GM21737 (cell line): ENCODE measurements at regions not wholly inside any gene's neighbourhood (a gene's known extent, or its start where the extent isn't known, plus 50 kb on each side); places are given as distances from the start of the nearest gene placed in this dataset.
"Not testable (repeated sequence)": the region's sequence is repeated elsewhere in the genome, so short reads cannot be mapped to it uniquely, and the experiment has no call there.

ENCODE experiments used
- ATAC-seq: cut with Tn5 transposase; IDR thresholded peaks from one replicate; pipeline ENCODE4 v1.9.1; 2021; ENCODE audit warnings: mild to moderate bottlenecking, moderate library complexity; ENCODE audit not compliant: unreplicated experiment

GRCh38 chr10:60623627-60624026 lies 154.7 kb upstream of the CDK1 start:
- ATAC-seq = no peak

- ATAC-seq = no peak
These were observed 157.3 kb upstream of the CDK1 start for GRCh38 chr10:60621018-60621417.

DNA sequence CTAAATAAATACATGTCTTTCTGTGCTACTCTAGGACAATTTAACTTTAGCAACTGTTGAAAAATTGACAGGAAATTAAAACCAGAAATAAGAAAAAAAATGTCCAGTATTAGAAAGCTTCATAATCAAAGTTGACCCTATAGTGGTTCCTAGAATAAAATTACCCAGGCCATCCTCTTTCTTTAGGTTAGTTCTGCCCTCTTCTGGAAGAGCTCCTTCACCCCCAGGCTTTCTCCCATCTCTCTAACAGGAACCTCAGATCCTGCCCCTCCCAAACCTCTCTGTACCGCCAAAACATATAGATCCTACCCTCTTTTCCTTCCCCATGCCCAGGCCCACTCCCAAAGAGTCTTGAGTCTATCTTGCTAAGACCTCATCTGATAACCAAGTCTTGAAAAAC lies 159.4 kb upstream of the CDK1 start:
- ATAC-seq = no peak

DNA sequence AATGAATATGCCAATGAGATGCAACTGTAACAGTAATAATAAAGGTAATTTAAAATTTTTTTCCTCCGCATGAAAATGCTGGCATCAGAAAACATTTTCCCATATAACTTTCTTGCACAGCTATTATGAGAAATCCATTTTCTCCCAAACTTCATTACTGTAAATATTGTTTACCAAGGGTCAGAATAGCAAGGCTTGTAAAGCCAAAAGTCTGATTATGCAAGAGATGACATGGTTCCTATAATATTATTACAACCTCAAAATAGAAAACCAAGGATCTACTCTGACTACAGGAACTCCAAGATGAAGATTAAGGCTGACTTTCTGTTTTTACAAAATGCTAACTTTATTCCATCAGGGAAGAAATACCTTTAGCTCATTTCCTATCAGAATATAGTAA lies 162.7 kb upstream of the CDK1 start:
- ATAC-seq = no peak

GRCh38 chr10:60614363-60614762 lies 163.9 kb upstream of the CDK1 start:
- ATAC-seq = no peak

DNA sequence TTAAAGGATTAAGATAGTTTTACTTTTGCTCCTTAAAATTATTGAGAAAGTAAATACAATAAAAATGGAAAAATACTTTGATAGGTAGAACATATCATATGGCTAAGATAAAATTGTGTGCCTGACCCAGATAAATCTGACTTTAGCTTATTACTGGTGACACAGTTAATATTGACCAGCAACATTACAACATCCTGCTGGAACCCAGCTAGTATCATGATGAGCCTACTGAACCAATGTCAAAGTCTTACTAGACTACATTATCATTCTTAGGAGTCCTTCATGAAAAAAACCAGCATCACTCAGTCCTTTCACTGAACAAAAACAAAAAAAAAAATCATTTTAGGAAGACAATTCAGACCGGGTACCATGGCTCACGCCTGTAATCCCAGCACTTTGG lies 164.8 kb upstream of the CDK1 start:
- ATAC-seq = no peak

DNA sequence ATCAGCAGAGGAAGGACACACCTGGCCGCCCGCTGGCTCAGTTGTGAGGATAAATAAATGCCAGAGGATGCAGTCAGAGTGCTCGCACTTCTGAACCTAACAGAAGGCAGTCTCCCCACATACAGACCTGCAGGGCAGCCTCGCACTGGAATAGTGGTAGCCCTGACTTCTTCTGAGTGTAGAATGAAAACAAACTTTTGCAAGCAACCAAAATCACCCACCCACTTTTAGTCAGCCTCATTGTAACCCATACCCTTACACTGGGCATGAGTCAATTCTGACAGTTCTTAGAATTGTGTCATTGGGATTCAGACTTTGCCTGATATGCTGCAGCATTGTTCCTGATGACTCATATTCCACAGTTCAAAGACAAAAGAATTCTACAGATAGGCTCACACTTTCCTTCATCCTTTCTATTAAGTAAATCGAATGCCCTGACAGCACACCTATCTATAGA lies 167.0 kb upstream of the CDK1 start:
- ATAC-seq = no peak

- no peak for ATAC-seq
These were observed 170.9 kb upstream of the CDK1 start for GRCh38 chr10:60607372-60607771.

GRCh38 chr10:60606343-60607080 lies 171.8 kb upstream of the CDK1 start:
- ATAC-seq = no peak

- no peak for ATAC-seq
These were observed 172.8 kb upstream of the CDK1 start for GRCh38 chr10:60605476-60605875.

DNA sequence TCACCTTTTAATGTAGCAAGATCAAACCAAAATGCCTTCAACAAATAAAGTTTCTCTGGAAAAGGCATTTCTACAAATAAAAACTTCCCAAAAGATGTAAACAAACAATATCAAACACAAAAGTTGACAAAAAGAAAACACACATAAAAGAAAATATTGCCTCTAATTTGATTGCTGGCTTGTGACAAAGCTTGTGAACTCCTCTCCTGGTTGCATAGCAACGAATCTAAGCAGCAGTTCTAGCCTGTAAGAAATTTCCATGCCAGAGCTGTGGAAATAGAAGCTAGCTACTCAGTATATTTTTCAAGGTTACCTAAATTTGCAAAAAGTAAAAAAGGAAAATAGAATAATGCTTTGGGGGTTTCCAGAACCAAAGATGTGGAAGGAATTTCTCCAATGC lies 173.9 kb upstream of the CDK1 start:
- no peak for ATAC-seq

GRCh38 chr10:60597513-60597912 lies 180.8 kb upstream of the CDK1 start:
- ATAC-seq = no peak

- no peak for ATAC-seq
These were observed 182.4 kb upstream of the CDK1 start for GRCh38 chr10:60595852-60596251.

DNA sequence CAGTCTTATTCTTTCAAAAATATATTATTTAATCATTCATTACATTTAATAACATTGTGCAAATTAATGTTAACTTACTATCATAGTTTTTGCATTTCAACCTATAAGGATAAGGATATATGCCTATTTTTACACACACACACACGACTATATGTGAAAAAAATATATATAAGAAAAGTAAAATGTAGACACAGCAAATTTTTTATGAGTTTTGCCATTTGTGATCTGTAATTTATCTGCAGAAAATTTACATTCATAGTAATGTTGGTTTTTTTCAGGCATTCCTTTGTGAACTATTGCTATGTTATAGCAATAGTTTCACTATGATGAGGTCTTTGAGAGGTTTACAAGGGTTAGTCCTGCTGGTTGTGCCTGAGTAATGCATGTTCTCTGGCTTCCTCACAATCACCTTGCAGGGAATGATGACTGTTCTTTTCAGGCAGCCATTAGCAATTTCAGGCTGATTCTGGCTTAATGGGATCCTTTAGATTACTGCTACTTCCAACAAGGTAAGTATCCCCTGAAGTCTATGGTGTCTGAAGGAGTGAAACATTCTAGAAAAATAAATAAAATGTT lies 183.7 kb upstream of the CDK1 start:
- no peak for ATAC-seq

GRCh38 chr10:60591119-60591518 lies 187.2 kb upstream of the CDK1 start:
- ATAC-seq = no peak

DNA sequence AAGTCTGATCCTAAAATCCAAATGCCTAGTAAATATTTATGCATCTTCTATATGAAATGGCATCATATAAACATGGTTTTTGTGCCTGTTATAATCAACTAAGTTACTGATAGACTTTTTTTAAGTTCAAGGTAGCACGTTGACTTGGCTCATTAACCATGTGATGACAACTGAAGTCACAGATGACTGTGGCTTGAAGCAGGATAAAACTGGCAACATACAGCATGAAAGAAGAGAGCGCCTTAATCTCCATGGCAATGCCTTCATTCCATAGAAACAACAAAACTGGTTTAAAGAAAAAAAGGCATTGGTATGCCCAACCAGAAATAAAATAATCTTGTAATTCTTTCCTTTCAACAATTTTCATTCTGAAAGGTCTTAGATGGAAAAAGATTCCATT lies 188.9 kb upstream of the CDK1 start:
- no peak for ATAC-seq

- not testable (repeated sequence) for ATAC-seq
These were observed 192.1 kb upstream of the ANK3 start for GRCh38 chr10:60581782-60582181.

DNA sequence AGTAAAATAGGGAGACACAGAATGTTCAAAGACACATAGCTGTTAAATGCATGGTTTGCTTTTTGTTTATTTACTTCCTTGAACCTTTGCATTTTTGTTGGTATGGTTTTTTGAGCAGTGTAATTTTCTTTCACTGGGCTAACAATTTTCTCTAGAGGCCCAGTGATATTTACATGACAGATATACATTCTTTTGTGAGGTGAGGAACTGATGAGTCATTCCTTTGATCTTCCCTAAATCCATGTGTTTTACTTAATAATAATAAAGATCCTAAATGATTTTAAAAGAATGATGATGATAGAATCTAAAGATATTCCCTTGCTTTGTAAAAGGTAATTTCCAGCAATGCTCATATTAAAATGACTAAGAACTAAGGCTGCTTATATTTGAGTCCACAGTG lies 188.5 kb upstream of the ANK3 start:
- no peak for ATAC-seq

DNA sequence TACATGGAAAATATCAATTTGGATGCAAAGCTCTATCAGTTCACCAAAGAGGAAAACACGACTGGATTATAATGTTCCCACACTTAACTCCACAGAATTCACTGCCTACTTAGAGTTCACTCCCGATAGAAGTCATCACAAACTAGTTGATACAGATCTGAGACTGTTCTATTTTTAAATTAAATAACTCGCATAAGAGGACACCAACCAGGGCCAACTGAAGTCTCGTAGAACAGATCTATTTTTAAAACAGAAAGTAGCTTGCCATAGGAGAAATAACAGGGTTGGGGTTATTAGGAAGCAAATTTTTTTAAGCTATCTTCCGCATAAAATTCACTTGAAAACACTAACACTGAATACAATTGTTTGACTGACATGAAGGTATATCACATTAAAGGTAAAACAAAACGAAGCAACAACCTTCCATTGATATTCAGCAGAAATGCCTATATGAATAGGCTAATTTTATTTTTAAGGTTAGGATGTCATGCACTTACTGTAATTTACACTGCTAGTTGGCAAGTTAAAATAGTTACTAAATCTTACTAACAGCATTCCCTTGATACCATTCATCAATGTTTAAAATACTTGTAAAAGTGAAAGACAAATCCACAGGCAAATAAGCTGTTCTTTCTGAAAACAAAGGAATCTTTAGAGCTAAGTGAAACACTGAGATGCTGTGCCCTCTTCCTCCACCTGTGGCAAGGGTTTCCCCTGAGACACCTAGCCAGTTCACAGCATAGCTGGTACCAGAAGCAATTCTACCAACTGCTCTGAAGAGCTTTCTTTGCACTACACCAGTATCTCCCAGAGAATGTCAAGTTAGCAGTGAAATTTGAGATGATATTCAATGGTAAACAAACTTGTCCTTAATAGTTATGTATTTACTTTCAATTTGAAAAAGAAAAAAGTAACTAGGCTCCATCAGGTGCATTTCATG lies 186.7 kb upstream of the ANK3 start:
- no peak for ATAC-seq

- ATAC-seq = no peak
These were observed 185.4 kb upstream of the ANK3 start for GRCh38 chr10:60575105-60575504.

DNA sequence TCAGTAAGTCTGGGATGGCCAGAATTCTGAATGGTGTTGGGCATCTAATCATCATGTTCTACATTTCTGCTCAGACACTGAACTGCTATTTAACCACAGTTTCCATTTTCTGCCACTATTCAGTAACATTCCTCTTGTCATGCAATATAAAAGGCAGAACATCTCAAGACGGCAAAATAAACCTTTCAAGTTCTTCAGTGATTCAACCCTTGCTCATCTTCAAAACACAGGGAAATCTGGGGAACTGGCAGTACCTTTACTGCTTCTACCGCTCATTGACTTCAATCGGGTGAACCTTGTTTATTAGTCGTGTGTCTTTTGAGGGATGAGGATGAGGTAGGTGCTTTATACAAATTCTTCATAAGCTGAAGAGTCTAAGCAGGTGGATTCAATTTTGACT lies 184.7 kb upstream of the ANK3 start:
- ATAC-seq = no peak

- no peak for ATAC-seq
These were observed 183.7 kb upstream of the ANK3 start for GRCh38 chr10:60573336-60573735.
